Lower leg skin (tissue), 3 donors: ENCODE measurements at regions not wholly inside any gene's neighbourhood (a gene's known extent, or its start where the extent isn't known, plus 50 kb on each side); places are given as distances from the start of the nearest gene placed in this dataset.

ENCODE experiments used
- POLR2A ChIP-seq, 2 donors: fragments of 450-650 bp; IDR thresholded peaks; one replicate each; pipeline ENCODE4 v1.6.1; 2016 to 2017; ENCODE audit warnings: antibody characterized with exemption in 2 of 2, mild to moderate bottlenecking in 1 of 2, moderate library complexity in 1 of 2
- TF ChIP-seq, protein P1 (sequence below), 3 donors: fragments of 450-650 bp; IDR thresholded peaks; one replicate each; pipeline ENCODE4 v1.5.1; 2016; ENCODE audit warnings: antibody characterized with exemption in 3 of 3, mild to moderate bottlenecking in 3 of 3, moderate library complexity in 2 of 3

DNA sequence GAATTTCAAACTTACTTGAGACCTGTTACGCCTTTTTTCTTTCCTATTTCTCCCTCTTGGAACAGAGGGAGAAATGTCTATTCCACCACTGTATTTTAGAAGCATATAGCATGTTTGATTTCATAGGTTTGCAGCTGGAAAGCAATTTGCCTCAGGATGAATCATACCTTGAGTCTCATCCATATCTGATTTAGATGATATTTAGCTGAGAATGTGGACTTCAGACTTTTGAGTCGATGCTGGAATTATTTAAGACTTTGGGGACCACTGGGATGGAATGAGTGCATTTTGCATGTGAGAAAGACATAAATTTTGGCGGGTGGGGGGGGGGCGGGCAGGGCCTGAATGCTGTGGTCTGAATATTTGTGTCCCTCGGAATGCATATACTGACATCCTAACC, 67.3 kb upstream of the FOXN2 start:
- TF ChIP-seq, protein P1, sequence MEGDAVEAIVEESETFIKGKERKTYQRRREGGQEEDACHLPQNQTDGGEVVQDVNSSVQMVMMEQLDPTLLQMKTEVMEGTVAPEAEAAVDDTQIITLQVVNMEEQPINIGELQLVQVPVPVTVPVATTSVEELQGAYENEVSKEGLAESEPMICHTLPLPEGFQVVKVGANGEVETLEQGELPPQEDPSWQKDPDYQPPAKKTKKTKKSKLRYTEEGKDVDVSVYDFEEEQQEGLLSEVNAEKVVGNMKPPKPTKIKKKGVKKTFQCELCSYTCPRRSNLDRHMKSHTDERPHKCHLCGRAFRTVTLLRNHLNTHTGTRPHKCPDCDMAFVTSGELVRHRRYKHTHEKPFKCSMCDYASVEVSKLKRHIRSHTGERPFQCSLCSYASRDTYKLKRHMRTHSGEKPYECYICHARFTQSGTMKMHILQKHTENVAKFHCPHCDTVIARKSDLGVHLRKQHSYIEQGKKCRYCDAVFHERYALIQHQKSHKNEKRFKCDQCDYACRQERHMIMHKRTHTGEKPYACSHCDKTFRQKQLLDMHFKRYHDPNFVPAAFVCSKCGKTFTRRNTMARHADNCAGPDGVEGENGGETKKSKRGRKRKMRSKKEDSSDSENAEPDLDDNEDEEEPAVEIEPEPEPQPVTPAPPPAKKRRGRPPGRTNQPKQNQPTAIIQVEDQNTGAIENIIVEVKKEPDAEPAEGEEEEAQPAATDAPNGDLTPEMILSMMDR (IDR thresholded peaks at IDR 0.05): no peak
- TF ChIP-seq POLR2A (IDR thresholded peaks at IDR 0.05): no peak
